ENCODE measurements at regions not wholly inside any gene's neighbourhood (a gene's known extent, or its start where the extent isn't known, plus 50 kb on each side); places are given as distances from the start of the nearest gene placed in this dataset.
"Not testable (repeated sequence)": the region's sequence is repeated elsewhere in the genome, so short reads cannot be mapped to it uniquely, and the experiment has no call there.

- Mint-ChIP-seq H3K4me1 (ENCODE audit: low read depth in 2 of 2) (no peaks in the 10 kb centered on the region), H3K4me3 (no peak overlapping the region), H3K27ac (no peak overlapping the region), H3K9me3 (peaks cover 13% of the 10 kb centered on the region), H3K36me3 (no peaks in the 10 kb centered on the region), H3K27me3 (no peaks in the 10 kb centered on the region)
- DNase-seq (ENCODE audit: low spot score) (no peak), ATAC-seq (no peak)
Measured at GRCh38 chr12:42921741-42922504, 332.4 kb upstream of the PRICKLE1 start.

GRCh38 chr12:42919691-42920090, 330.1 kb upstream of the PRICKLE1 start:
- DNase-seq (ENCODE audit: low spot score) (no peak), ATAC-seq (no peak)
- Mint-ChIP-seq H3K36me3 (peaks cover 9% of the 10 kb centered on the region), H3K27me3 (no peaks in the 10 kb centered on the region), H3K4me1 (ENCODE audit: low read depth in 2 of 2) (no peaks in the 10 kb centered on the region), H3K27ac (no peak overlapping the region), H3K4me3 (no peak overlapping the region), H3K9me3 (peaks cover 19% of the 10 kb centered on the region)

GRCh38 chr12:42918443-42918842, 328.9 kb upstream of the PRICKLE1 start:
- Mint-ChIP-seq H3K27ac (no peak overlapping the region), H3K27me3 (no peaks in the 10 kb centered on the region), H3K36me3 (peaks cover 9% of the 10 kb centered on the region), H3K9me3 (peaks cover 23% of the 10 kb centered on the region), H3K4me1 (ENCODE audit: low read depth in 2 of 2) (no peaks in the 10 kb centered on the region), H3K4me3 (no peak overlapping the region)
- ATAC-seq (no peak), DNase-seq (ENCODE audit: low spot score) (no peak)

DNA sequence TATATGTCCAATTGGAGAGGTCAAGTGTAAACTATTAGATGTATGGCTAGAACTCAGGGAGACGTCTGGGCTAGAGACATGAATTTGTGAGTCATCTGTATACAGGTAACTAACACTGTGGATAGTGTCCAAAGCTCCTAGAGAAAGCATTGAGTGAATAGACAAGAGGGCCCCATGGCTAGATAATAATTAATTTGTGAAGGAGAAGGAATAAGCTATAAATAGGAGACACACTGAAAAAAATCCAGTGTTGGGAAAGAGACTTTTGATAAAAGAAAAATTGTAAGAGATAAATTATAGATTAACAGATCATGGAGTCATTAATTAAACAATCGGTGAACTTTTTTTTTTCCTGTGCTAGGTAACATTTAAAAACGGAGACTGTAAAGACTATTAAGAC, 326.6 kb upstream of the PRICKLE1 start:
- no peaks in the 10 kb centered on the region for H3K4me1 Mint-ChIP-seq (ENCODE audit: low read depth in 2 of 2)
- DNase-seq (ENCODE audit: low spot score) (no peak), ATAC-seq (no peak)
- H3K27me3 Mint-ChIP-seq: no peaks in the 10 kb centered on the region
- H3K36me3 Mint-ChIP-seq: peaks cover 9% of the 10 kb centered on the region
- H3K27ac Mint-ChIP-seq: no peak overlapping the region
- peaks cover 25% of the 10 kb centered on the region for H3K9me3 Mint-ChIP-seq
- no peak overlapping the region for H3K4me3 Mint-ChIP-seq

DNA sequence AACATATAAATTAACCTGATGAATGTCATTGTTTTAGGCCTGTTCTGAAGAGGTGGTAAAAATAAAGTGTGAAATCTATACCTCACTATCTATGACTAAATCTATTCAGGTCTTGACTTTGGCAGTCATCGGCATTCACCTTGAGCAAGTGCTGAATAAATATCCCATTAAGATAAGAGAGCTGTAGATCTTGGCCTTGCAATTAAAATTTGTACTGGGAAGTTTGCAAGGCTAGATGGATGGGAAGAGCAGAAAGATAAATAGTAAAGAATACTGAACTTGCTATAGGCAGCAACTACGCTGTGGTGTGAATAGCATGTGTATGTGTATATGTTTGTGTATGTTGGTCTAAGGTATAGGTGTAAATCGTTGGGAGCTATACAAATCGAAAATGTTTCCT, 325.9 kb upstream of the PRICKLE1 start:
- DNase-seq (ENCODE audit: low spot score) (no peak), ATAC-seq (no peak)
- no peaks in the 10 kb centered on the region for H3K27me3 Mint-ChIP-seq
- no peak overlapping the region for H3K27ac Mint-ChIP-seq
- no peaks in the 10 kb centered on the region for H3K4me1 Mint-ChIP-seq (ENCODE audit: low read depth in 2 of 2)
- H3K9me3 Mint-ChIP-seq: peaks cover 25% of the 10 kb centered on the region
- no peak overlapping the region for H3K4me3 Mint-ChIP-seq
- H3K36me3 Mint-ChIP-seq: peaks cover 9% of the 10 kb centered on the region

DNA sequence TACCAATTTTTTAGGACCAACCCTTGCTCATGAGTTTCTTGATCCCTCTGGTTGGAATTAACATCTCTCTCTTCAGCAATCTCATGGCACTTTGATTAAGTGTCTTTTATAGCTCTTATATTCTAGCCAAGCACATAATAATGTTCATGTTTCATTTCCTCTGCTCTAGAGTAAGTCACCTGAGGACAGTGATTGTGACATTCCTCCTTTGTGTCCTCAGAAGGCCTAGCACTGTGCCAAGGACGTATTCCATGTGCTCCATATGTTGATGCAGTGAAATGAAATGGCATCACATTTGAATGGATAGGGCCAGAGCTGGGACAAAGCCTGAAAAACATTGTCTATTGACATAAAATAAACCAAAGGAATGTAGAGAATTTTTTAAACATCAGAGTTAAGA, 322.8 kb upstream of the PRICKLE1 start:
- Mint-ChIP-seq H3K9me3 (peaks cover 21% of the 10 kb centered on the region), H3K4me3 (no peak overlapping the region), H3K4me1 (ENCODE audit: low read depth in 2 of 2) (no peaks in the 10 kb centered on the region), H3K36me3 (peaks cover 9% of the 10 kb centered on the region), H3K27ac (no peak overlapping the region), H3K27me3 (no peaks in the 10 kb centered on the region)
- ATAC-seq: no peak
- DNase-seq (ENCODE audit: low spot score): no peak

DNA sequence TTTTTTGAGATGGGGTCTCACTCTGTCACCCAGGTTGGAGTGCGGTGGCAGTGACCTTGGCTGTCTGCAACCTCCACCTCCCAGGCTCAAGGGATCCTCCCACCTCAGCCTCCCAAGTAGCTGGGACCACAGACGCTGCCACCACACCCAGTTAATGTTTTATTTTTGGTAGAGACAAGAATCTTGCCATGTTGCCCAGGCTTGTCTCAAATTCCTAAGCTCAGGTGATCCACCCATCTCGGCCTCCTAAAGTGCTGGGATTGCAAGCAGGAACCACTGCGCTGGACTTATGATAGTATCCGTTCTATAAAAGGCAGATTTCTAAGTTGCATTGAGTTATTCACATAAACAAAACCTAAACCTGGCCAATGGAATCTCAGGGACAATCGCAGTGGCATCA, 321.1 kb upstream of the PRICKLE1 start:
- H3K4me3 Mint-ChIP-seq: no peak overlapping the region

GRCh38 chr12:42908712-42909111, 319.2 kb upstream of the PRICKLE1 start:
- DNase-seq (ENCODE audit: low spot score) (no peak), ATAC-seq (no peak)
- Mint-ChIP-seq H3K27ac (no peak overlapping the region), H3K27me3 (no peaks in the 10 kb centered on the region), H3K4me1 (ENCODE audit: low read depth in 2 of 2) (no peaks in the 10 kb centered on the region), H3K4me3 (no peak overlapping the region), H3K36me3 (no peaks in the 10 kb centered on the region), H3K9me3 (peaks cover 4% of the 10 kb centered on the region)

More for the DNA sequence above, 321.1 kb upstream of the PRICKLE1 start:
- ATAC-seq: no peak
- H3K9me3 Mint-ChIP-seq: peaks cover 16% of the 10 kb centered on the region
- no peaks in the 10 kb centered on the region for H3K4me1 Mint-ChIP-seq (ENCODE audit: low read depth in 2 of 2)
- H3K27ac Mint-ChIP-seq: no peak overlapping the region
- H3K36me3 Mint-ChIP-seq: peaks cover 9% of the 10 kb centered on the region
- DNase-seq (ENCODE audit: low spot score): no peak
- H3K27me3 Mint-ChIP-seq: no peaks in the 10 kb centered on the region

GRCh38 chr12:42906801-42907200, 317.3 kb upstream of the PRICKLE1 start:
- not testable (repeated sequence) for H3K4me1 Mint-ChIP-seq (ENCODE audit: low read depth in 2 of 2); H3K4me3 Mint-ChIP-seq; ATAC-seq; DNase-seq (ENCODE audit: low spot score); H3K27ac Mint-ChIP-seq; H3K27me3 Mint-ChIP-seq; H3K36me3 Mint-ChIP-seq; H3K9me3 Mint-ChIP-seq

GRCh38 chr12:42905419-42905705, 315.8 kb upstream of the PRICKLE1 start:
- H3K4me3 Mint-ChIP-seq: no peak overlapping the region
- no peaks in the 10 kb centered on the region for H3K4me1 Mint-ChIP-seq (ENCODE audit: low read depth in 2 of 2)
- no peaks in the 10 kb centered on the region for H3K27me3 Mint-ChIP-seq
- peaks cover 4% of the 10 kb centered on the region for H3K36me3 Mint-ChIP-seq
- peaks cover 7% of the 10 kb centered on the region for H3K9me3 Mint-ChIP-seq
- no peak for DNase-seq (ENCODE audit: low spot score)
- H3K27ac Mint-ChIP-seq: no peak overlapping the region
- peak in 1 of 2 donors; percentile 28 for ATAC-seq

- DNase-seq (ENCODE audit: low spot score): no peak
- H3K36me3 Mint-ChIP-seq: peaks cover 4% of the 10 kb centered on the region
- peaks cover 9% of the 10 kb centered on the region for H3K9me3 Mint-ChIP-seq
- no peak for ATAC-seq
- no peak overlapping the region for H3K27ac Mint-ChIP-seq
- no peaks in the 10 kb centered on the region for H3K27me3 Mint-ChIP-seq
- H3K4me3 Mint-ChIP-seq: no peak overlapping the region
- H3K4me1 Mint-ChIP-seq (ENCODE audit: low read depth in 2 of 2): no peaks in the 10 kb centered on the region
Measured at GRCh38 chr12:42904683-42905418, 315.3 kb upstream of the PRICKLE1 start.

DNA sequence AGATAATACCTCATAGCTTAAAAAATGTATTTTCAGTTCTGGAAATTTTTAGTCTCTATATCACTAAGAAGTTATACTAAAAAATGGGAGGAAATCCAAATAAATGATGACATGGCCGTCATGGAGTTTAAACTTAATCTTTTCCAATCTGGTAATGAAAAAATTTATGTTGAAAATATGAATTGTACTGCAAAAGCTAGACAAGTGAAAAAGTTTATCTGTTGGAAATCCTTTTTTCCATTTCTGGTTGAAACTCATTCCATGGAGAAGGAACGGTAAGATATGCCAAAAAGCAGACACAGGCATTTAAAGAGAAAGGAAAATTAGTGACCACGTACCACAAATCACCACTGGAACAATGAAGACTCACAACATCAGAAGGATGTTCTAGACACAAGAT, 314.2 kb upstream of the PRICKLE1 start:
- Mint-ChIP-seq H3K9me3 (peaks cover 11% of the 10 kb centered on the region), H3K4me1 (ENCODE audit: low read depth in 2 of 2) (no peaks in the 10 kb centered on the region), H3K27me3 (no peaks in the 10 kb centered on the region), H3K4me3 (no peak overlapping the region), H3K27ac (no peak overlapping the region), H3K36me3 (peaks cover 7% of the 10 kb centered on the region)
- DNase-seq (ENCODE audit: low spot score) (no peak), ATAC-seq (no peak)

GRCh38 chr12:42902001-42902400, 312.5 kb upstream of the PRICKLE1 start:
- Mint-ChIP-seq H3K9me3 (peaks cover 13% of the 10 kb centered on the region), H3K27ac (no peak overlapping the region), H3K36me3 (peaks cover 9% of the 10 kb centered on the region), H3K4me1 (ENCODE audit: low read depth in 2 of 2) (no peaks in the 10 kb centered on the region), H3K4me3 (no peak overlapping the region), H3K27me3 (no peaks in the 10 kb centered on the region)
- ATAC-seq (no peak), DNase-seq (ENCODE audit: low spot score) (no peak)

GRCh38 chr12:42893803-42894202, 304.3 kb upstream of the PRICKLE1 start:
- H3K4me3 Mint-ChIP-seq: no peak overlapping the region
- no peak for ATAC-seq
- no peak overlapping the region for H3K27ac Mint-ChIP-seq
- no peak for DNase-seq (ENCODE audit: low spot score)
- no peaks in the 10 kb centered on the region for H3K4me1 Mint-ChIP-seq (ENCODE audit: low read depth in 2 of 2)
- peaks cover 3% of the 10 kb centered on the region for H3K36me3 Mint-ChIP-seq
- no peaks in the 10 kb centered on the region for H3K27me3 Mint-ChIP-seq
- peaks cover 16% of the 10 kb centered on the region for H3K9me3 Mint-ChIP-seq

Measured in natural killer cell treated with Interleukin-12 subunit alpha and Interleukin-12 subunit beta and Interleukin-15 and Interleukin-18, amount 100 ng/mL, for 72 hours (primary cell).